GM12891 (cell line): ENCODE measurements at regions not wholly inside any gene's neighbourhood (a gene's known extent, or its start where the extent isn't known, plus 50 kb on each side); places are given as distances from the start of the nearest gene placed in this dataset.

Source experiments
- POLR2A ChIP-seq: IDR thresholded peaks from 2 replicates; pipeline ENCODE4 v1.6.1; 2011; ENCODE audit warnings: low read depth, low read length, control low read depth
- POLR2AphosphoS5 ChIP-seq: IDR thresholded peaks from 2 replicates; pipeline ENCODE4 v1.6.1; 2011; ENCODE audit warnings: low read depth, low read length, control low read depth
- POU2F2 ChIP-seq: IDR thresholded peaks from 2 replicates; pipeline ENCODE4 v1.6.1; 2011; ENCODE audit warnings: low read depth, mild to moderate bottlenecking, control low read depth, low read length, moderate library complexity
- TAF1 ChIP-seq: IDR thresholded peaks from 2 replicates; pipeline ENCODE4 v1.6.1; 2011; ENCODE audit warnings: low read depth, low read length, control low read depth

DNA sequence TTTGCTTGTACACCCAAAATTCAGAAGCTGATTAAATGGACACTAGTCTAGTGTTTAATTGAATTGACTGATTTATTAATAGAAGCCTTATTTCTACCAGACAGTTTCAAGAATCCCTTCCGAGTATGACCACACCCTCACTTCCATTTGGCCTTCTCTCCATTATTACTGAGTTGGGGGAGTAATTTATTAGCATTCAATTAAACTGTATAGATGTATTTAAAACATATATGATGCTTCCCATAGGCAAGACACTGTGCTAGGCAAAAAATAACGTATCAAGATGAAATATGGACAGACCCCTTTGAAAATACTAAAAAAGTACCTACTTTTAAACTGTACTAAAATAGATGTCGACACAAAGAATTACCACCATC lies 112.9 kb upstream of the PHACTR1 start:
- no peak for TF ChIP-seq POLR2A
- no peak for TF ChIP-seq TAF1
- no peak for TF ChIP-seq POLR2AphosphoS5
- no peak for TF ChIP-seq POU2F2
